Prostate gland (tissue), 2 donors: ENCODE measurements at regions not wholly inside any gene's neighbourhood (a gene's known extent, or its start where the extent isn't known, plus 50 kb on each side); places are given as distances from the start of the nearest gene placed in this dataset.
"Not testable (repeated sequence)": the region's sequence is repeated elsewhere in the genome, so short reads cannot be mapped to it uniquely, and the experiment has no call there.

Source experiments
- DNase-seq: peaks from one replicate; pipeline ENCODE4 v3.0.0-alpha.2; 2019; ENCODE audit warnings: low spot score
- H3K27ac ChIP-seq, 2 donors: fragments of 200-600 bp; sonication (generic); 2 replicates each; pipeline ENCODE4 v1.5.1; 2017 to 2019
- H3K27me3 ChIP-seq: fragments of 200-600 bp; sonication (generic); replicated peaks from 2 replicates; pipeline ENCODE4 v1.5.1; 2019; ENCODE audit not compliant: insufficient read depth
- H3K36me3 ChIP-seq, 2 donors: fragments of 200-600 bp; sonication (generic); 1 replicate in 1 of 2; 2 replicates in 1 of 2; pipeline versions ENCODE4 v1.5.1 to v1.8.1; 2017 to 2019
- H3K4me1 ChIP-seq: fragments of 200-600 bp; sonication (generic); replicated peaks from 2 replicates; pipeline ENCODE4 v1.5.1; 2019
- H3K4me3 ChIP-seq, 2 donors: fragments of 200-600 bp; sonication (generic); 2 replicates each; pipeline ENCODE4 v1.5.1; 2017 to 2019
- H3K9me3 ChIP-seq: fragments of 200-600 bp; sonication (generic); 2 replicates; pipeline ENCODE4 v1.5.1; 2017
- POLR2A ChIP-seq: fragments of 450-650 bp; IDR thresholded peaks from one replicate; pipeline ENCODE4 v1.6.1; 2016; ENCODE audit warnings: antibody characterized with exemption, mild to moderate bottlenecking
- POLR2AphosphoS5 ChIP-seq: sonication (generic); formaldehyde crosslinking; IDR thresholded peaks from one replicate; pipeline ENCODE4 v1.6.1; 2017; ENCODE audit warnings: antibody characterized with exemption
- whole genome bisulfite sequencing: methylation state at CpG from one replicate; pipeline ENCODE4 v1.1.5; 2018; 5-methylcytosine and 5-hydroxymethylcytosine counted together
- intact Hi-C: fragments of 100-400 bp; cut with DNase I; formaldehyde crosslinking; loops from one replicate; pipeline ENCODE4 v1.14.2; 2022
- TF ChIP-seq, protein P1 (sequence below), 4 experiments: fragments of 200-600 bp in 2 of 4; fragments of 450-650 bp in 2 of 4; sonication (generic) in 2 of 4; IDR thresholded peaks; 1 replicate in 3 of 4; 2 replicates in 1 of 4; pipeline ENCODE4 v1.5.1; 2016 to 2019; ENCODE audit warnings: antibody characterized with exemption in 4 of 4, mild to moderate bottlenecking in 2 of 4, moderate library complexity in 2 of 4

DNA sequence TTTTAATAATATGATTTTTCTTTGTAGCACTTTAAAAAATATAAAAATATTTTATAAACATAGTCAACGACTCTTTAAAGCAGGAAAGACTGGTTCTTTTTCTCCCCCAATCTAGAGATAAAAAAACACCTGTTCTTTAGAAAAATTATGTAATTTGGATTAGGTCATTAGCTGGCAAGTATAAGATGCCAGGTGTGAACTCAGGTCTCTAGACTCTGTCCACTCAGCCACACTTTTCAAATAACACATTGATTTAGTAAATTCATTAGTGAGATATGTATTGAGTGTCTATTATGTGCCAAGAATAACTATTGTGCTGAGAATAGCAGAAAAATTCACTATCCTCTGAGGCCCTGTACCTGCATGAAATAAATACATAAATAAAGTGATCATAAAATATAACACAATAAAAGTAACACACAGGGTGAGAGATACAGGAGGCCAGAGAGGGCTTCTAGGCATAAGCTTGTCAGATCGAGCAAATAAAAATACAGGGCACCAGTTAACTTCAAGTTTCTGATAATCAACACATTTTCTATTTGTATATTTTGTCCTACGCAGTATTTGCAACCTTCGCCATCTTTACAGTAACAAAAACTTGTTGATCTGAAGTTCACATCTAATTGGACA is 867.1 kb upstream of the GBE1 start:
- H3K27me3 ChIP-seq = no peaks in the 10 kb centered on the region
- H3K36me3 ChIP-seq = no peaks in the 10 kb centered on the region
- WGBS = 89% methylated on average over 4 of the region's 4 CpGs
- H3K9me3 ChIP-seq = no peaks in the 10 kb centered on the region
- no peaks in the 10 kb centered on the region for H3K4me1 ChIP-seq
- intact Hi-C loops = no loop called here
- H3K27ac ChIP-seq = no peak overlapping the region
- H3K4me3 ChIP-seq = no peak overlapping the region
- DNase-seq = no peak
- TF ChIP-seq POLR2AphosphoS5 (no peak), POLR2A (no peak)
- TF ChIP-seq, protein P1, sequence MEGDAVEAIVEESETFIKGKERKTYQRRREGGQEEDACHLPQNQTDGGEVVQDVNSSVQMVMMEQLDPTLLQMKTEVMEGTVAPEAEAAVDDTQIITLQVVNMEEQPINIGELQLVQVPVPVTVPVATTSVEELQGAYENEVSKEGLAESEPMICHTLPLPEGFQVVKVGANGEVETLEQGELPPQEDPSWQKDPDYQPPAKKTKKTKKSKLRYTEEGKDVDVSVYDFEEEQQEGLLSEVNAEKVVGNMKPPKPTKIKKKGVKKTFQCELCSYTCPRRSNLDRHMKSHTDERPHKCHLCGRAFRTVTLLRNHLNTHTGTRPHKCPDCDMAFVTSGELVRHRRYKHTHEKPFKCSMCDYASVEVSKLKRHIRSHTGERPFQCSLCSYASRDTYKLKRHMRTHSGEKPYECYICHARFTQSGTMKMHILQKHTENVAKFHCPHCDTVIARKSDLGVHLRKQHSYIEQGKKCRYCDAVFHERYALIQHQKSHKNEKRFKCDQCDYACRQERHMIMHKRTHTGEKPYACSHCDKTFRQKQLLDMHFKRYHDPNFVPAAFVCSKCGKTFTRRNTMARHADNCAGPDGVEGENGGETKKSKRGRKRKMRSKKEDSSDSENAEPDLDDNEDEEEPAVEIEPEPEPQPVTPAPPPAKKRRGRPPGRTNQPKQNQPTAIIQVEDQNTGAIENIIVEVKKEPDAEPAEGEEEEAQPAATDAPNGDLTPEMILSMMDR (IDR thresholded peaks at IDR 0.05) = no peak

DNA sequence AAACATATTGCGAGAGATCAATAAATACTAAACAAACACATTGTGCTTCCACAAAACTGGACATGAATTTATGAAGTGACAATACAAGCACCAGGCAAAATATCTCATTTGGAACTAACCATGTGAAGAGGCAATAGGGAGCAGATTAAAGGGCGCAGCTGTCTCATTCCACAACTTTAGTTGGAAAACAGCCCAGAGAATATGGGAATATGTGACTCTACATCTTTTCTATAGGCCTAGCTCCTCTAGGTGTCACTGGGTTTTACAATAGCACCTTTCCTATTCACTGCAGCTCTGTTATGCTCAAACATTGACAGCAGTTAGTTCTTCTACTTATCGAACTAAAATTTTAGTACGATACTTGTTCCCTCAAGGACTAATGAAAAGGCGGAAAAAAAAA is 866.3 kb upstream of the GBE1 start:
- intact Hi-C loops = no loop called here
- Histone ChIP-seq H3K27ac (no peak overlapping the region), H3K9me3 (no peaks in the 10 kb centered on the region), H3K4me1 (no peaks in the 10 kb centered on the region), H3K27me3 (no peaks in the 10 kb centered on the region), H3K36me3 (no peaks in the 10 kb centered on the region), H3K4me3 (no peak overlapping the region)
- WGBS = 86% methylated on average over 5 of the region's 5 CpGs
- no peak for DNase-seq
- TF ChIP-seq POLR2A (no peak), POLR2AphosphoS5 (no peak)
- TF ChIP-seq, protein P1 (IDR thresholded peaks at IDR 0.05) = no peak

DNA sequence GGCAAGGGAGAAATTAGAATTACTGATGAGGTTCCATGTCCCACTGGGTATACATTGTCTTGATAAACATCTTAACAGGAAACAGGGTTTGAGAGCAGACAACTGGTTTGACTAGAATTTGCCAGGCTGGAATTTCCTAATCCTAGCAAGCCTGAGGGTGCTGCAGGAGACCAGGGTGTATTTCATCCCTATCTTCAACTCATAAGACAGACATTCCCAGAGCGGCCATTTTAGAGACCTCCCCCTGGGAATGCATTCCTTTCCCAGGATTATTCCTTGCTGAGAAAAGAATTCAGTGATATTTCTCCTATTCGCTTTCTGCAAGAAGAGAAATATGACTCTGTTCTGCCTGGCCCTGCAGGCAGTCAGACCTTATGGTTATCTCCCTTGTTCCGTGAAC is 859.3 kb upstream of the GBE1 start:
- H3K36me3 ChIP-seq, intact Hi-C loops, H3K9me3 ChIP-seq, DNase-seq, H3K27me3 ChIP-seq, H3K27ac ChIP-seq, H3K4me3 ChIP-seq, H3K4me1 ChIP-seq: not testable (repeated sequence)
- 93% methylated on average over 3 of the region's 3 CpGs for WGBS

DNA sequence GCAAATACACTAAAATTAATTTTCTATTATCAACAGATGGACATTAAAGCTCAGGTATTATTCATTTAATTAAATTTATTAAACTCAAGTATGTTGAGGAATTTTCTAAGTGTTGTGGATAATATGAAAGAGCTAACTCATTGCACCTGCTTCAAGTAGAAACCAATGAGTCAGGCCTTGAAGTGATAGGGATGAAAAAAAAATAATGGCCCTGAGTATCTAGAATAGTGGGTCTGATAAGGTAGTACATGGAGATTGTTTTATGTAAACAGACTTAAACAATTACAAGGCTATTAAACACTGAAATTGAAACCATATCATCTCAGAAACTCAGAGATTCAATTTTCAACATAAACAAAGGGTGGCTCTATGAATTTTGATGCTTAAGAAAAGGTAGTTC is 857.1 kb upstream of the GBE1 start:
- no peak overlapping the region for H3K27ac ChIP-seq
- intact Hi-C loops = no loop called here
- DNase-seq = no peak
- no peaks in the 10 kb centered on the region for H3K36me3 ChIP-seq
- no peak overlapping the region for H3K4me3 ChIP-seq
- H3K9me3 ChIP-seq = no peaks in the 10 kb centered on the region
- no peaks in the 10 kb centered on the region for H3K27me3 ChIP-seq
- TF ChIP-seq POLR2AphosphoS5 (no peak), POLR2A (no peak)
- TF ChIP-seq, protein P1 (IDR thresholded peaks at IDR 0.05) = no peak
- H3K4me1 ChIP-seq = no peaks in the 10 kb centered on the region

DNA sequence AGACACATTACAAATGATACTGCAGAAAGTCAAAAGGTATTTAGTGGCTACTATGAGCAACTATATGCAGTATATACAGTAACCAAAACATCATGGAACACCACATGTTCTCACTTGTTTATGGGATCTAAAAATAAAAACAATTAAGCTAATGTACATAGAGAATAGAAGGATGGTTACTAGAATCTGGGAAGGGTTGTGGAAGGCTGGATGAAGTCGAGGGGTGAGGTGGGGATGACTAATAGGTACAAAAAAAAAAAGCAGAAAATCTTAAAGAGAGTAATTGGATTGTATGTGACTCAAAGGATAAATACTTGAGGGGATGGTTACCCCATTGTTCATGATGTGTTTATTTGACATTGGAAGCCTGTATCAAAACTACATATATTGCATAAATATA is 848.8 kb upstream of the GBE1 start:
- intact Hi-C loops = no loop called here
- no peak for DNase-seq
- Histone ChIP-seq H3K4me3 (no peak overlapping the region), H3K27me3 (no peaks in the 10 kb centered on the region), H3K4me1 (no peaks in the 10 kb centered on the region), H3K36me3 (no peaks in the 10 kb centered on the region), H3K9me3 (no peaks in the 10 kb centered on the region), H3K27ac (no peak overlapping the region)
- TF ChIP-seq, protein P1 (IDR thresholded peaks at IDR 0.05) = no peak
- TF ChIP-seq POLR2AphosphoS5 (no peak), POLR2A (no peak)
- 53% methylated on average over 1 of the region's 1 CpG for WGBS
